GM18873 (cell line): ENCODE measurements at regions not wholly inside any gene's neighbourhood (a gene's known extent, or its start where the extent isn't known, plus 50 kb on each side); places are given as distances from the start of the nearest gene placed in this dataset.

ENCODE experiments used
- ATAC-seq: cut with Tn5 transposase; IDR thresholded peaks from one replicate; pipeline ENCODE4 v1.9.1; 2021; ENCODE audit warnings: mild to moderate bottlenecking, moderate library complexity, moderate number of reproducible peaks; ENCODE audit not compliant: unreplicated experiment, low FRiP score

DNA sequence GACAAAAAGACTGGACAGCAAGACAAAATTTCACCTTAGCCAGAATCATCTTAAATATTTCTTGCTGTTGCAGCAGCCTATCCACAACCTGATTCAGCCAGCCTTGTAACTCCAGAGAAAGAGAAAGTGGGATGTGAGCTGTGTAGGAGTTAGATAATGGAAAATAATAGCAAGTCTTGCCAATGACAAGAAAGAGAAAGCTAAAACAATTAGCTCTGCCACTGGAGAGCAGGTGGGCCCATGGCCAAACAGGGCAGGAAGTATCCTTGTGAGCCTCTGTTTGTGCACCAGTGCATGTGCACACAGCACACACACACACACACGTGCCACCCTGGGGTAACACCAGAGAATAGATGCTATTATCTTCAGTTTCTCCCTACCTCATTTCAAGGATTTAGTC, 106.0 kb upstream of the CCDC196 start:
- ATAC-seq: no peak

DNA sequence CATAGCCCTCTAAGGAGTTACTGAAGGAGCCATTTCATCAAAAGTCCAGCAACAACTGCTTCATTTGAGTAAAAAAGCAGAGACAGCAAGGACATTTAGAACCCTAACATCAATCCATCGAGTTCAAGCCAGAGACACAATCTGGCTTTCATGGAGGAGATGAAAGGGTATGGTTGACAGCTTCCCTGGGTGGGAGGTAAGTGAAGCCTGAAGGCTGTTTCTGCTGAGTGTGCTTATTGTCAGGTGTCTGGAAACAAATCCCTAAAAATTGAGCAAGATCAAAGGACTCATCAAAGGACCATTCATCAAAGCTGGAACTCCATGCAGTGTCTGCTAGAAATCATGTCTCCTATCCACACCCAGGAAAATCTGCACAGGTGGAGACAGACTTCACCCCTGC, 104.4 kb upstream of the CCDC196 start:
- no peak for ATAC-seq

DNA sequence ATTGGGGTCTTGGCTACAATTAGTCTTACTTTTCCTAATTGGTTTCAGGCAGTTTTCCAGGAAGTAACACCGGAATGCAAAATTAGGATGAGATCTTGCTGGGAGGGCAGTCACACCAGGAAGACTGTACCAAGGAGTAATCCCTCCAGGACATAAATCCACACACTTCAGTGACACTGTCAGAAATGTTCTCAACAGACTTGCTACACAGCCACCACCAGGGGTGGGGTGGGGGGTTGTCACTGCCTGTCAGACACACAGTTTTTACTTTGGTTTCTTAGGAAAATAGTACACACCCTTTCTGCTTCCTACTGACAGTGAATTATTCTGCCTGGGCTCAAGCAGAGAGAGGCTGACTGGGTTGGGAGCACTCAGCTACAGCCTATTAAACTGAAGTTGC, 102.9 kb upstream of the CCDC196 start:
- ATAC-seq: no peak

DNA sequence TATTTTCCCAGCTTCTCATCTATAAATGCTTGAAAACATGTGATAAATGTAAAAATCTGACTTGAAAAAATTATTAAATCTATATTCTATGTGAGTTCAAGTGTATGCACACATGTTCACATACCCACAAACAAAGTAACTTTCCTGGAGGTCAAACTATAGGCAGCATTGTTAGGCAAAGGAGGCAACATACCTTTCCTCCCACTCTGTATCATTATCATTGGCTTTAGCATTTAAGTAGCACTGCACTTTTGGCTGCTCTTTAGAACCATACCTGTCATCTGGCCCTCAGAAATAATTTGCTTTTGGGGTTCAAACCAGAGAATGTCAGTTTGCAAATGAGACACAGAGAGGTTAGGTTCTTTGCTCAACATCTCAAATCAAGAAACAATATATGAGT, 102.4 kb upstream of the CCDC196 start:
- ATAC-seq: no peak

GRCh38 chr14:66388516-66388915, 97.7 kb upstream of the CCDC196 start:
- no peak for ATAC-seq

DNA sequence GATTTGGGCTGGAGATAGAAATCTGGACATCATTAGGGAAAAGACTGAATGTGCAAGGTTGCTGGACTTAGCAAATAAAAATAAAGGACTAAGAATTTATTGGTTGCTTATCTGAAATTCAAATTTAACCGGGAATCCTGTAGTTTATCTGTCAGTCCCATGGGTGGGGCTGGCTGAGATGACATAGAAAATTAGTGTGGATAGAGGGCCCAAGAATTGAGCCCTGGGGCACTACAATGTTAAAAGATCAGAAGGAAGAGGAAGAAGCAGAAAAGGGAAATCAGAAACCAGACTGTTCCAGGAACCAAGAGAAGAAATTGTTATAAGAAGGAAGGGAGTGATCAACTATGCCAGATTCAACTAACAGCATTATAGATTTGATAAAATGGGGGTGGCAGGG, 96.7 kb upstream of the CCDC196 start:
- ATAC-seq: no peak

DNA sequence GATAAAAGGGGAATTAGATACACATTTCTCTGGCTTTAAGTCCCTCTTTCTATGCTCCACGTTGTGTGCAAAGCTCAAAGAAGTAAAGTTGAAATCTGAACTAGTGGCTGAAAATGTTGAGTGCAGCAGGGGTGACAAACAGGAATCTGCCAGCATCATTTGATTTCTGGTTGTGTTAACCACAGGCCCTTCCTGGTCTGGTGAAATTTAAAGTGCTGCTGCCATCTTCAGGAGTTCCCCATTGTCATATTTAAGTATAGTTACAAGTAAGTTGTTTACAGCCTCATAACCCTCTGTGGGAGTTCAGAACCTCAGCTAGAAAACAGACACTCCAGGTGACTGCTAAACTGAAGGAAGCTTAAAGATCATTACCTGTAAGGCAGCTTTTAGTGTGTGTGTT, 90.9 kb upstream of the CCDC196 start:
- ATAC-seq: no peak

DNA sequence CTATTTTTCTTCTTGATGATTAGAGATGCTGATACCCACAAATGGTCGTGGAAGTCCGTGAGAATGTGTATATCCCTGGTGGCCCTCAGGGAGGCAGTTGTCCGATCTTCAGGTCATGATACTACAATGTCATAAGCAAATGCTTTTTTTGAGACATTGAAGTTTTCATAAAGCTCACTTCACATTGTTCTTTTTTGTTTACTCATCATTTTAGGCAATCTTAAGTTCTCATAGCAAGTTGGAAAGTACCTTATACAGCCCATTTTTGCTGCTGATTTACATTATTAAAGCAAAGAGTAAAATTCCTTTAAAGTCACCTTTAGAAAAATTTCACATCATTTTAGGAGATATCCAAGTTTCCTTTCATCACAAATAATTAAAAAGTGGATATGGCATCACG, 90.0 kb upstream of the CCDC196 start:
- no peak for ATAC-seq

GRCh38 chr14:66398437-66398836, 87.7 kb upstream of the CCDC196 start:
- no peak for ATAC-seq

DNA sequence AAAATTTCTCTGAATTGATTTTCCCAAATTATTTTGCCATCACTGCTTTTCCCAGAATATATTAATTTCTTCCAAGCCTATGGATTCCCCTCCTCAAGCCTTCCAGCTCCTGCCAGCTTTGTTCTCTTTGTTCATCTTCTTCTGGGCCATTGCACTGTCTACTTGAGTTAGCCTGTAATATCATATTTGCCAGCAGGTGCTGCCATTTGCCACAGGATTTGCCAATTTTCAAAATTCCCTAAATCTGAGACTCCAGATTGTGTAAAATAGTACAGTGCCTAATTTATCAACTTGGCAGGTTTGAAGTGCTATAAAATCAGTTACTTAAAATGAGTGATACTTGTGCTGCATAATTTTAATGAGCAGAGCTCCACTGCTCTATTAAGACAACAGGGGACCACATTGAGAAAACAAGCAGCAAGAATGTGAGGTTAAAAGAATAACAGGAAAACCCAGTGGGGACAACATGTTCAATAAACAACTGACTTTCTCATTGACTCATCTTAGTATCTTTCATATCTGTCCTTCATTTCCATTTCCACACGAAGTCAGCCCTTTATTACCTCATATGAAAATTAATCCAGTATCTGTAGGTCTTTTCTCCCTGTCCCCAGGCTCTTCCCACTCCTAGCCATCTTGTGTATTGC, 84.6 kb upstream of the CCDC196 start:
- ATAC-seq: no peak

GRCh38 chr14:66403183-66403582, 83.0 kb upstream of the CCDC196 start:
- ATAC-seq: no peak

DNA sequence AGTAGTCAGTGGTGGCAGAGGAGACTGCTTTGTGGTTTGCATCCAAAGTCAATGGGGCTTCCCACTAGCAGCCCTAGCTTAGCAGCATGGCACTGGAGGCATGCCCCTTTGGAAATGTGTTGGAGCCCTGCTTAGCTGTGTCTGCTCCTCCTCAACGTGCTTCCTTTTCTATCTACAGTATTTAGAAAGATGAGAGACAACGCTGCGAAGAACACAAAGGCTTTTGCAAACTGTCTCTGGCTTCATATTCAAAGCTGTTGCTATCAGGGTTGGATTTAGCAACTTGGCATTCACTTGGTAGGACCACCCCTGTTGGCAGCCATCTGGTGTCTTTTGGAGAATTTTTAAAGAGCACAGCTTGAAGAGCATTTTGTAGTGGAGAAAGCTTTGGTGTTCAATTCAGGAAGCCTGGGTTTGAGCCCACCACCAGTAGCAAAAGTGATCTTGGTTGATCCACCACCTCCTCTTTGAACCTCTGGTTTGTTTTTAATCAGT, 82.1 kb upstream of the CCDC196 start:
- ATAC-seq: no peak

DNA sequence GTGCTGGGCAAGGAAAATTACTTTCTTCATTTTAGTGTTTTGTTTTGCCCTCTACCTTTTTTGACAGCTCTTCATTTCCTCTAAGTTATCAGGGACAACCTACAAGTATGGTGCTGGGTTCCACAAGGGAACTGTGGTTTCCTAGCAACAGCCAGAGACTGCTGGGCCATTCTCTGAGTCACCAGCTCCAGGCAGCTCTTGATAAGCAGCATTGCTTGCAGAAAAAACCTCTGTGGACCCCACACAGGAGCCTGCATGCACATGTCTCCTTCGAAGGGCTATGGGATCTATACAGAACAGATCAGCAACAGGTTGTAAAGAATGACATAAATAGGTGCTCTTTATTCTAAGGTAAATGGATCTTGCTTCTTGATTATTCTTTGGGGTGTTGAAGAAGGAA, 81.0 kb upstream of the CCDC196 start:
- ATAC-seq: no peak

- ATAC-seq: no peak
Measured at GRCh38 chr14:66413901-66414300, 72.3 kb upstream of the CCDC196 start.

DNA sequence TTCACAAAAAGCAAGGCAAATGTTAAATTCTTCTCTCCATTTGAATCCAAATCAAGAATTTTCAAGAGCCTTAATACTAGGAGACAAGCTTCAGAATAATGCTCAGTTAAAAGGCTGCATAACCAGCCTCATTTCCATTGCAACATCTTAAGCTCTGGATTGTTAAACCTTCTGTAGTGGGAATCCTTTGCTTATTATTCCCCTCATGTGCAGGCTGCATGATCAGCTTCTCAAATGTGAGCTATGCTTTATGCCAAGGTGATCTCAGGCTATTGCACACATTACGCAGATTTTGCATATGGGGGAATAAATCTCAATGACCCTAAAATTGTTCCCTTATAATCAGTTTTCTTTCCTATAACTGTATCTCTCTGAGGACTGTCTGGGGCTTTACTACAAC, 71.7 kb upstream of the CCDC196 start:
- no peak for ATAC-seq

DNA sequence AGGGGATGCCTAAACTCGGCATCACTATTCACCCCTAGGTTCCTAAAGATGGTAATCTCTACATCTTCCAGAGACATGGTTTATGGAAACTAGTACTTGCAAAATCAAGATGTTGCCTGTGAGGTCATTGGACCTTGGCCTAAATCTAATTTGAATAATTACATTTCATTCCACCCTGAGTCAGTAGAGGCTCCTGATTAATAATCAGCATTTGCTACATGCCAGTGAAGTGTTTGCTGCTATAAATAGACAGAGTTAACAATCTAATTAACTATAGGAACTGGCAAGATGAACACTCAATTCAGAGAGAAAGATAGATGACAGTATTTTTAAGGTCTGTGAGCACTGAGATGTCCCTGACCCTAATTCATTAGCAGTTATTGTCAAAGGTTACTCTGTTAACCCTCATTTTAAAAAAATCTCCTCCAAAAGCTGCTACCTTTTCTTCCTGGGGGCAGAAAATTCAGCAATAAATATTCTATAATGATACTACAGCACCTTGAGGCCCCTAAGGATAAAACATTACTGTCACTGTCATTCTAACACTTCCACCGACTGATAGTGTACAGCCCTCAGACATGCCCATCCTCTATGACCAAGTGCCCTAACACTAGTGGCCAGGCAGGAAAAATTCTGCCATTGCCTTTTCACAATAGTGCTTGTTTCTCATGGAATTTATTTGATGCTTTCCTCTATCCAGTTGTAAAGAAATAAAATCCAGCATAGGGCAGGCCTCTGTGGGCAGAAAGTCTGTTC, 65.7 kb upstream of the CCDC196 start:
- no peak for ATAC-seq

DNA sequence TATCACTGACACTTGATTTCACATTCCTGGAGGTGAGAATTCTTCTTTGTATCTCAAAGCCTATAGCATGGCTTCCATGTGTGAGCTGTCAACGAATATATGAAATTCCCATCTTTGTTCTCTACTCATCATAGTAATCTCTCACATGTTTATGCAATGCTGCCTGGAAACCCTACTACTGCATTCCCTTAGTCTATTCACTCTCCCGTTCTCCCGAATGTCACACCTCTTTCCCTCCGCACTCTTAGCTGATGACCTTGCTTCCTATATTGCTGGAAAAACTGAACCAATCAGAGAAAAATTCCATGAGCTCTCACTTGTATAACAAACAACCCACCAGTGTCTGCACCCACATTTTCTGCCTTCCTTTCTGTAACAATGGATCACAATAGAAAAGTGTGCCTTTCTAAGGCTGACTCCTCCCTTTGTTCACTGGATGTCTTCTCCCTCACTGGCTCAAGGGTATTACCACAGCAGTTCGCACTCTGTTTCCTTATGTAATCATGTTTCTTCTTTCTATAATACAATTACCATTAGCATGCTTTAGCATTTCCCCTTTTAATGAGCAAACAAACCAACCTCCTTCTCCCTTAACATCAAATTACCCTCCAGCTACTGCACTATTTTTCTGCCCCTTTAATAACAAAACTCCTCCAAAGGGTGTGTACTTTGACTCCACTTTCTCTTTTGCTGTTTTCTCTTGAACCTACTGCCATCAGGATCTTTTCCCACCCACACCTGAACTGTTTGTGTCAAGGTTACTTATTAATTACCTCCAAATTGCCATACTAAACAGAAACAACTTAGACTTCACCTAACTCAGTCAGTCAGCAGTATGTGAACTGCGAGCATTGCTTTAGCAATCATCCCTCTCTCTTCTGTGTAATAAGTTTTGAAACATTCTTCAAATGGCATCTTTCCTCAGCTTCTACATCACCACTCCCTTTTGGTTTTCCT, 63.9 kb upstream of the CCDC196 start:
- no peak for ATAC-seq

- no peak for ATAC-seq
Measured at GRCh38 chr14:66425402-66425801, 60.8 kb upstream of the CCDC196 start.

DNA sequence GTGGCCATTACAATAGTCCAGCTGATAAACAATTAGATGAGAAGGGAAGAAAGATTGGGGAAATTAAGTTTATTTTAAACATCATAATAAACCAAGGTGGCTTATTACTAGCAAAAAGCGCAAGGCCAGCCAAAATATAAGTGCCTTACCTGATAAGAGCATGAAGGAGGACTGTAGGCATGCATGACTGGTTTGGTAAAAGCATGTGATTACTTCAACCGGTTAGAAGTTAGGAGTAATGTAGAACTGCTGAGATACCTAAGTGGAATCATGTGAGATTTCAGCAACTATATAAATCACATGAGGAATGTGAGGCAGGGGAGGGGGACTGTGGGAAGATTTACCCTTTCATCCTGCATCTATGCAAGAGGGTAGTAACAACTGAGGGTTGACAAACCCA, 59.7 kb upstream of the CCDC196 start:
- no peak for ATAC-seq

- ATAC-seq: no peak
Measured at GRCh38 chr14:66432334-66432733, 53.8 kb upstream of the CCDC196 start.

DNA sequence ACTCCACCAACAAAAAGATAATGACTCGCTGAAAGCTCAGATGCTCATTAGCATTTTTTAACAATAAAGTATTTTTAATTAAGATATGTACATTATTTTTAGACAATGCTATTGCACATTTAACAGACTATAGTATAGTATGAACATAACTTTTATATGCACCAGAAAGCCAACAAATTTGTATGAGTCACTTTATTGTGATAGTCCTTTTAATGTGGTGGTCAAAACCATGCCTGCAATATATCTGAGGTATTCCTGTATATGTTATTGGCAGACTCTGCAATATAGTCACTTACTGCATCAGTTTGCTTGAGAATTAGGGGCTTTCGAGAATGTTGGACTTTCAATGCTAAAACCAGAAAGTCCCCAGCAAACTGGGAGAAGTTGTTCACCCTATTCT, 51.7 kb upstream of the CCDC196 start:
- ATAC-seq: no peak
